HTR-8/SVneo (cell line): ENCODE measurements at regions not wholly inside any gene's neighbourhood (a gene's known extent, or its start where the extent isn't known, plus 50 kb on each side); places are given as distances from the start of the nearest gene placed in this dataset.

Source experiments
- DNase-seq: peaks from one replicate; pipeline ENCODE4 v3.0.0; 2011; ENCODE audit warnings: low spot score, mixed read lengths; ENCODE audit not compliant: insufficient read length
- FAIRE-seq: peaks from 2 replicates; lab custom pipeline; 2011; peaks lifted over from hg19 to GRCh38; lab: Jason Lieb, UNC

GRCh38 chr3:14284694-14285547, 106.3 kb downstream of the LSM3 start:
- no peak for DNase-seq
- FAIRE-seq = no peak

DNA sequence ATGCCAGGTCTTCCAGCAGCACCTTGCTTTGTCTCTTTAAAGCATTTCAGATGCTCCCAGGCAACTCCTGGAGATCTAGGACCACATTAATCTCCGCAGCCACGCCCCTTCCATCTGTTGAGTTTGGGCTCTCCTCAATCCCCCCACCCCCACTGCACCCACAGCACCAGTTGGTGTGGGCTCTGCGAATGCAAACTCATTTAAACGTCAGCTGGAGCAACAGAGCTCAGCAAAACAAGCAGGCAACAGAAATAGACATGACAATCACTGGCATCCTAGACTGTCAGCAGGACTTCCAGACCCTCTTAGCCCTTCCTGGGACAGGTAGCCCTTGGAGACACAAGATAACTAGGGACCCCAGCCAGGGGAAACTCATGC, 106.9 kb downstream of the LSM3 start:
- DNase-seq (no peak), FAIRE-seq (no peak)

DNA sequence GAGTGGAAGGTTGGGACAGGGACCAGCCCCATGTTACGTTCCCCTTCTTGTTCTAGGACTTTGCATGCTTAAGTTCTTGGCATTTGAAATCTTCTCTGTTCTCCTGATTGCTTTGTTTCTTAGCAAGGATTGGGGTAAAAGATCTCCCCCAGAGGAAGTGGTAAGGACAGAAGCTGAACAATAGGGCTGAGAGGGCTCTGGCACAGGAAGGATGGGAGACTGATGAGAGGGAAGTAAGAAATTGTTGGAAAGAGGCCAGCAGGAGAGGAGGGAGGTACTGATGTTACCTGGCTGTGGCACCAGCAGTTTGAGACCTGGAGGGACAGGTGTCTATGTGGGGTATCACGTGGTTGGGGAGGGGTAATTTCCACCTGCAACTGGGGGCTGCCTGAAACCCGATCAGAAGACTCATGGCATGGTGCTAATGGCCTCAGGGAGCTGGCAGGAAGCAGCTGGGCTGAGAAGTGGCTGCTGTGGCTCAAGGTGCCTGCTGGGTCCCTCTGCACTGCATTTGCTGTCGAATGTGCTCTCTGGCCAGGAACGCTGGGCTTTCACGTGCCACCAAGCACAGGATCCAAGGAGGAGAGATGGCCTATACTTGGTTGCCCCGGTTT, 108.4 kb downstream of the LSM3 start:
- DNase-seq = no peak

GRCh38 chr3:14288177-14288788, 109.7 kb downstream of the LSM3 start:
- peak; percentile 58 for FAIRE-seq
- no peak for DNase-seq

More for the DNA sequence above, 108.4 kb downstream of the LSM3 start:
- FAIRE-seq = no peak

DNA sequence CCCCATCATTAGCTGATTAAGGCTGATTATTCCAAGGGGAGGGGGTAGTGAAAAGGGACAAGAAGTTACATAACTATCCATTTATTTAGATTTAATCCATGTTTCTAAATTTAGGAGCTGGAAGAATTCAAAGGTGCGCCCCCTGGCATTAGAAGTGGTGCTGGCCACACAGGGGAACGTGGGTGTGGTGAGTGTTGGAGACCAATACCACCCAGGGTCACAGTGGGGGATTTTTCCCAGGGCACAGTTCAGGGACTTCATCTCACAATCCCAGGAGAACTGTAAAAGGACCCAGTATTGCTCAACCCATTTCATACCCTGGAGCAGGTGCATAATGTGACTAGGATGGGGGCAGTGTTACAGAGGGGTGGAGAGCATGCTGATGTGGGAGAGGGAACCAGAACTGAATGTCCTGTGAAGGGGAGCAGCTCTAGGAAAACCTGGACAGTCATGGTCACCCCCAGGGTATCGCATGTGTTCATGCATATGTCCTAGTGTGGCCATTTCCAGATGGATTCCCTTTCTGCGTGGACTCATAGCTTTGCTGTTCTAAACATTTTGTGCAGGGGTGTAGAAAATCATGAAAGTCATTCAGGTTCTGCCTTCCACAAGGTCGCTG, 110.3 kb downstream of the LSM3 start:
- DNase-seq = no peak
- FAIRE-seq = no peak

DNA sequence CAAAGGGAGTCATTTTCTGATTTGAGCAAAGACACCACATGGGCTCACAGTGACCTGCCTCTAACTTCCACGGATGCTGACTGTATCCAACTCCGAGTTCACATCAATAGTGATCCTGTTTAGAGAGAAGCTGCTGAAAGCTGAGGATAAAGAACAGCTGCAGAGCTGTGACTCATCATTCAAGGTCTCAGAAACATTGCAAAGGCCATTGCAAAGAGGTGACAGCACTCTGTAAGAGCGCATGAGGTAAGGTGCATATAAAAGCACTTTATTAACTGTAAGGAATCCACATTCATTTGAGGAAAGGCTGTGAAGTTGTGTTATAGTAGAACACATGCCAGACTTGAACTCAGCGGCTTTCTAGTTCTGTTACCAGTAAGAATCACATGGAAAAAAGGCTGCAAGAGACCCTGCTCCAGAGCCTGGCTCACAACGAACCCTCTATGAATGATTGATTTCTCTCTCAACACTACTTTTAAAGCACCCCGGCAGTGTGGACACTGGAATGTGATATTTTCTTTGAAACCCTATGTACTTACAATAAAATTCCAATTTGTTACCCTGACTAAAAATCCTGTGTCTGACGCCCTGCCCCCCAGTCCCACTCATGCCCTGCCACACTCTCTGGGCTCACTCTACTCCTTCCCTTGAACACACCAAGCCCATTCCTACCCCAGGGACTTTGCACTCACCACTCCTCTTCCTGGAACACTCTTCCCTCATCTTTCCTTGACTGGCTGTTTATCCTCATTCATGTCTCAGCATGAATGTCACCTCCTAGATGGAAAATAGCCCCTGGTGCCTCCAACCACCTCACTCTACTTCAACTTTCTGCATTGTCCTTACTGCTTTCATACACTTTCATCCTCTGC, 111.2 kb downstream of the LSM3 start:
- FAIRE-seq = no peak
- DNase-seq = peak; percentile 80

- no peak for DNase-seq
- FAIRE-seq = no peak
Measured at GRCh38 chr3:14290631-14291385, 111.6 kb upstream of the SLC6A6 start.

- FAIRE-seq (no peak), DNase-seq (no peak)
Measured at GRCh38 chr3:14295037-14295436, 107.4 kb upstream of the SLC6A6 start.

DNA sequence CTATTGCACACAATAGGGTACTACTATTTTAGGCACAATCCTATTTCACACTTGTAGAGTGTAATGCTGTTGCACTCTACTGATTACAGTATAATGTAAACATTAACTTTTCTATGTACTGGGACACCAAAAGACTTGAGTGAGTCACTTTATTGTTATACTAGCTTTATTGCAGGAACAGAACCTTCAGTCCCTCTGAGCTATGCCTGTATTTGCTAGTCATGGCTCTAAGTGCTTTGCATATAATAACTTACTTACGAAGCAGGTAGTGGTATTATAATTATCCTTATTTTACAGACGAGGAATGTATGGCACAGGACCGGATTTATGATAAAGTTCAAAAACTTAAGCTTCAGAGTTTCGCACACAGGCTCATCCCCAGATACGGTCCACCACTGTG, 106.6 kb upstream of the SLC6A6 start:
- no peak for FAIRE-seq
- DNase-seq = no peak

DNA sequence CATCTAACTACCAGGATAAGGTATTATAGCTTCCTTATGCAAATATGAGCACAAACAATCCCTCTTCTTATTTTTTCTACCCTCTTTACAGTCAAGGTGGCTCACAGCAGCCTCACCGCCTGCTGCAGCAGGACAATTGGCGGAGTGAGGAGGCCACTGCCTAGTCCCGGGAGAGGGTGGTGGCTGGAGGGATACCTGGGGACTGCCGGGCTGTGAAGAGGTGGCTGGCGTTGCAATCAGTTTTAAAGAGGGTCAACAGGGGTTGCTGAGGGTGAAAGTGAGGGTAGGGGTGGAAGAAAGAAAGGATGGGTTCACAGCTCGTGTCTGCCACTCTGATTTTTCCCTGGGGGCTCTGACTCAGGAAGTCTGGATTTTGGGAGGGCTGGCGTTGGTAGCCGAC, 105.1 kb upstream of the SLC6A6 start:
- DNase-seq (no peak), FAIRE-seq (no peak)

DNA sequence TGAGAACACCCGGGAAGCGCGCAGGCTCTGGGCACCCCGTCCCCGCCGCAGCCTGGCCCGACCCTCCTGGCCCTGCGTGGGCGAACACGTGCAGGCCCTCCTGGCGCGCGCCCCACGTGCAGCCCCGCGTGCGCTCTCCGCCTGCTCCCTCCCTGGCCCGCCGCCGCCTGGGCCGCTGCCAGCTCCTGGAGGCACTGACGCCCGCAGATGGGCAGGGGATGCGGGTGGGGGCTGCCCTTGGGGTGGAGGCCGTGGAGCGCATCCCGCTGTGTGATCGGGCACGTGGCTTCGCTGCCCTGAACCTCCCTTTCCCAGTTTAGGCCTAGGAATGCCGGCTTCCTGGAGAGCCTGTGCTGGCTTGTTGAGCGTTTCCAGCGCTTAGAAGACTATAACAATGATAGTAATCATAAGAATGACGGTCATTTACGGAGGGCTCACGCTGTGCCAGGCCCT, 104.6 kb upstream of the SLC6A6 start:
- DNase-seq = no peak
- FAIRE-seq = no peak

- DNase-seq (no peak), FAIRE-seq (no peak)
Measured at GRCh38 chr3:14298442-14298841, 104.0 kb upstream of the SLC6A6 start.

- FAIRE-seq (no peak), DNase-seq (no peak)
Measured at GRCh38 chr3:14298991-14299555, 103.3 kb upstream of the SLC6A6 start.

- FAIRE-seq (no peak), DNase-seq (no peak)
Measured at GRCh38 chr3:14299767-14300166, 102.6 kb upstream of the SLC6A6 start.

DNA sequence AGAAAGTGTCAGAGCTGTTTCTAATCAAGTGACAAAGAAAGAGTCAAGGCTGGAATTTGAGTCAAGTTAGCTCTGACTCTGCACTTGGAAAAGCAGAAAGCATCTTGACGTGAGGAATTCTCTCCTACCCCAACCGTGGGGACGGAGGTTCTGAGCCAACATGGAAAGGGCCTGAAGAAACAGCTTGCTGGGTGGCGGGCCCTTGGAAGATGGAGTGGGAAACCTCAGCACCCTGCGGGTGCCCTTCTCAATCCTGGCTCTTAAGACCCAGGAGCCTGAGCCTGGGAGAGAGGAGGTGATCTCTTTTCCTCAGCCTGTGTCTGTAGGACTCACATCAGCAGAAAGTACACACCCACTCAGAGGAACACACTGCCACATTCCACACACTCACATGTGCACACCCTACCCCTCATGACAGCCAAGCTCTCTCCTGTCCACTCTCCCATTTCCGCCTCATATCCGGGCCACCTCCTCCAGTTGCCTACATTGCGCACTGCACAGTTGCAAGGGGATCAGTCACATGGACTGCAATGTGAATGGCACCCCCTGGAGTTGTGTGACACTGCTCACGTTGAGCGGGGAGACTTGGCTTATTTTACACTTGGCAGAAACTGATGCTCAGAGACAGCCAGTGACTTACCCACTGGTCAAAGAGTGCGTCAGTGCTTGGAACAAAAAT, 101.5 kb upstream of the SLC6A6 start:
- no peak for DNase-seq
- no peak for FAIRE-seq

DNA sequence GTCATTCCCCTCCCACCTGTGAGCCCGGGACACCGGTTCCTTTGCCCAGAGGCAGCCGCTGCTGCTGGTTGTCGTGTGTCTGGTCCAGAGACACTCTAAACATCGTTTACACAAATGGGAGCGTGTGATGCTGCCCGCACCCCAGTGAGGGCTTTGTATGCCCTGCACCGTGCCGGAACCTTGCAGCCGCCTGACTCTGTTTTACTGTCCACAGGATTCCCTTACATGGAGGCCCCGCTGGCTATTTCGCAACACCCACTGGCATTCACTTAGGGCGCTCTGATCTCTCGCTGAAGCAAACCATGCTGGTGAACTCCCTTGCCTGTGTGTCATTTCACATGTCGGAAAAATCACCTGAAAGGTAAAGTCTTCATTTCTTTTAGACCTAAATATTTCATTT, 100.8 kb upstream of the SLC6A6 start:
- no peak for FAIRE-seq
- DNase-seq = no peak

- DNase-seq (no peak), FAIRE-seq (no peak)
Measured at GRCh38 chr3:14303336-14304100, 98.9 kb upstream of the SLC6A6 start.
